Stimulated activated CD8-positive, alpha-beta memory T cell treated with anti-CD3 and anti-CD28 coated beads, Interleukin-4, amount 100 ng/mL, for 24 hours (primary cell): ENCODE measurements at regions not wholly inside any gene's neighbourhood (a gene's known extent, or its start where the extent isn't known, plus 50 kb on each side); places are given as distances from the start of the nearest gene placed in this dataset.

ENCODE experiments used
- DNase-seq: peaks from one replicate; pipeline ENCODE4 v3.0.0-alpha.2; 2020; ENCODE audit warnings: low read depth

DNA sequence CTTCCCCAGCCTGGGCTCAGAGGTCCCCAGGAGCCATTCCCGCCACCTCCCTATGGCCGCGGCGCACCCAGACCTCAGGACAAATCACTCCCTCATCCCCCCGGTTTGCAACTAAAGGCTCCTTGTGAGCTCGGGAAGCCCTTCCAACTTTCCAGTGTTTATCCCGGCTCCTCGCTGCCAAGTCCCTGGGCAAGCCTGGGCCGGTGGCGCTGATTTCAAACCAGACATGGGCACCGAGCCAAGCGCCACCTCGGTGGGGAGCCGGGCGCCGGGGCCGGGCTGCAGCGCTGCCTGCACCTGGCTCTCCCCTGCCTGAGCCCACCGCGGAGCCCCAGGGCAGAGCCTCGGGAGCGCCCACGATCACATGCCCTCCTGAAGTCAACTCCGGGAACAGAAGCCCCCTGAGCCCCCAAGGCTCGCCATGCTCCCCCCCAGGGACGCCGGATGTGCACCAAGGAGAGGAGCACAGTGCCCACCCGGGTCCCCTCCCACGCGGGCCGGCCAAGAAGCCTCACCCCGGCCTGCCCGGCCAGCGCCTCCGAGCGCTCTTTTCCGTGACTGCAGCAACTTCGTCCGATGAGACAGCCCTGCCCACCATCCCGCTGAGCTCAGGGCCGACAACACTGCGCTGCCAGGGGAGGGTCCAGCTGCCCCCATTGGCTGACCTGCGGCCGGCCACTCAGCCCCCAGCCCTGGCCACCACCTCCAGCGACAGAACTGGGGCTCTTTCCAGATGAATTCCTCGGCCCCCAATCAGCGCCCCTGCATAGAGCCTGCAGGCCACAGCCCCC lies 50.0 kb downstream of the NCOR2 start:
- DNase-seq = no peak

GRCh38 chr12:124516850-124517249 lies 50.6 kb downstream of the NCOR2 start:
- no peak for DNase-seq

DNA sequence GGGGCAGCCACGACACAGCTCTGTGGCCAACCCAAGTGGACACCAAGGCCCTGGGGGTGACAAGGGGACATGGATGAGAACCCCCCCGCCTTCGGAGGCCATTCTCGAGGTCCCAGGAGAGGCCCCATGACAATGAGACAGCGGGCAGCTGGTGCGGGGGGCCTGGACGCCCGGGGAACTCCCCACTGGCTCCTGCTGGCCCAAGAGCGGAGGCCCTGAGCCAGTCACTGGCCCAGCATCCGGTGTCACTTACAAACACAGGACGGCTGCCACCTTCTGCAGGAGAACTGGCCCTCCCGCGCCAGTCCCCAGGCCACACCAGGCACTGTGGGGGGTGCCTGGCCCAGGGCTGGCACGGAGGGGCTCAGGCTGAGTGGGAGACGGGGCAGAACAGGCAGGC lies 51.4 kb downstream of the NCOR2 start:
- no peak for DNase-seq

GRCh38 chr12:124514996-124515932 lies 52.1 kb downstream of the NCOR2 start:
- no peak for DNase-seq

DNA sequence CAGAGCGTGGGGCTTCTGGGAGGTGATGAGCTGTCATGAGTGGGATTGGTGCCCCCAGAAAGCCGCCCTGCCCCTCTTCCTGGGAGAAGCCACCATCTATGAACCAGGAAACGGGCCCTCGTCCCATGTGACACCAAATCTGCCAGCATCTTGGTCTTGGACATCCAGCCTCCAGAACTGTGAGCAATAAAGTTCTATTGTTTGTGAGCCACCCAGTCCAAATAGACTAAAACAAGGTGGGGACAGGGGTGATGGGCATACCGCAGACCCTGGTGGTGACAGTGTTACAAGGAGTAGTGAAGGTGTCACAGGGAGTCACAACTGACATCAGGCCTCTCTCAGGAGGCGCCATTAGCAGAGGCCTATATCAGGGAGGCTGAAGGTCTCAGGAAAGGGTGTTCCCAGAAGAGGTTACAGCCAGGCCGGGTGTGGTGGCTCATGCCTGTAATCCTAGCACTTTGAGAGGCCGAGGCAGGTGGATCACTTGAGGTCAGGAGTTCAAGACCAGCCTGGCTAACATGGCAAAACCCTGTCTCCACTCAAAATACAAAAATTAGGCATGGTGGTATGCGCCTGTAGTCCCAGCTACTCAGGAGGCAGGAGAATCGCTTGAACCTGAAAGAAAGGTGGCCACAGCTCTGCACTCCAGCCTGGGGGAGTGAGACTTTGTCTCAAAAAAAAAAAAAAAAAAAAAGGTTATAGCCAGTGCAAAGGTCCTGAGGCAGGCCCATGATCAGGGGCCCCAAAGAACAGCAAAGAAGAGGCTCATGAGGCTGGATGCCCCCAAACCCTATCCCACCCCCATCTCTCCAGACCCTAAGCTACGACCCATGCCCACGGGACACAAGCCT lies 53.0 kb downstream of the NCOR2 start:
- no peak for DNase-seq

DNA sequence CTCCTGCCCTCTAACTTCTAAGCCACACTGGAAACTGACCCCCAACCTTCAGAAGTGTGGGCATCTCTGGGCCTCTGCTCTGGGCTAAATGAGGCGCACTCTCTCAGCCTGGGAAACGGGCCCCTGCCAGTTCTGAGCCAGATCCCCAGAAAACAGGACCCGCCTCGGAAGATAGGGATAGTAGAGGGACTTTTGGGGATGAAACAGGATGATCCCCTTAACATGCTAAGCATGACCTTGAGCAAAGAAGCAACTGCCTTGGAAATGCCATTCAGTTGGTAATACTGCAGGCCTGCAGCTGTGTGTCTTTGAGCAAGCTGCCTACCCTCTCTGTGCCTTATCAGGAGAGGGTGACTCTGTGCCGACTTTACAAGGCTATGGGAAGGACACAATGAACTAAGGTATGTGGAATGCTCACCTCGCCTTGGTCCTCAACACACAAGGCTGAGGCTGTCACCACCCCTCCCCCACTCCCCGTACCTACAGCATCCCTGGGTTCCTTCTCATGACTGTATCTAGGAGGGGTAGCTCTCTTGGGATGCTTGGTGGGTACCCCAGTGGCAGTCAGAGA lies 54.0 kb downstream of the NCOR2 start:
- DNase-seq = no peak

DNA sequence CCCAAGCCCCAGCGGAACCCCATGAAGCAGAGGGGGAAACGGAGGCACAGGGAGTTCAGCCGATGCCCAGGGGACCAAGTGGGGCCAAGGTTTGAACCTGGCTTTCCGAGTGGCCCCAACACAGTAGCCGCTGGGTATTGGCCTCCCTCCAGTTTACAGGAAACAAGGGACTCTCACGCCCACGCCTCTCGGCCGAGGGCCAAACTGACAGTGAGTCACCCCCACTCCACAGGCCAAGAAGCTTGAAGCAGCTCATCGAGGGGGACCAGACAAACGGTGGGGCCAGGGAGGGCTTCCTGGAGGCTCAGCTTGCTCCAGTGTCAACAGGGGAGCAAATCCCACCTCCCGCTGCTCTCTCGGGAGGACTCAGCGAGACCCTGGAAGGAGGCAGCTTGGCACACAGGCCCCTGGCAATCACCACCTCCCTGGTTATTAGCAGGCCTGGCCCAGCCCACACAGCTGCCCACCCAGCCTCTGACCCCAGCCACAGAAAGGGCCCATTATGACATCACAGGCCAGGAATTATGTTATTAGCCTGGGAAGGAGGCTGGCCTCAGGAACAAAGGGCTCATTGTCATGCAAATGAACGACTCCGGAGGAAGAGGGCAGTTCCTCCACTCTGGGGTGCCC lies 54.6 kb downstream of the NCOR2 start:
- DNase-seq = no peak

- DNase-seq = no peak
Observed at GRCh38 chr12:124511259-124511985, 56.0 kb downstream of the NCOR2 start.

DNA sequence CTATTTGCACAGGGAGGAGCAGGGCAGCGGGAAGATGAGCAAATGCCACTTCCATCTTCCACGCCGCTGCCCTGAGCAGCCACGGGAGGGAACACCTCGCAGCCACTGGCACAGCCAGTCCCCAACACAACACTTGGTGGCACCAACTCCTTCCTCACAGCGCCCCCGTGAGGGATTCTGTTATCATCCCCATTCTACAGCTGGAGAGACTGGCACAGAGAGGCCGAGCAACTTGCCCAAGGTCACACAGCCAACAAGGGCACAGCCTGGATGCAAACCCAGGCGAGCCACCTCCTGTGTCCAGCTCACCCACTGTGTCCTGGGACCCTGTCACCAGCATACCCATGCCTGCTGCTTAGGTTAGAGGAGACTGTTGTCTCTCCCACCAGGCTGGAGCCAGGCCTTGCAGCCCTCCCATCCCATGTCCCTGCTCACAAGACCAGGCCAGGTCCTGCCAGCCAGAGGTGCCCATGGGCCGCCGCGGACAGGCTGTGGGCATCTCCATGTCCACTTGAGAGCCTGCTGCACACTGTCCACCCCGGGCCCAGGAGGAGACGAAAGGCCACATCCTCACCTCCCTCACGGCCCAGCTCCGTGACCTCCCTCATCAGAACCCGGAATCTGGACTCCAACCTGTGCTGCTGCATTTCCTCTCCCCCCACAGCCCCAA lies 57.0 kb downstream of the NCOR2 start:
- DNase-seq = no peak

DNA sequence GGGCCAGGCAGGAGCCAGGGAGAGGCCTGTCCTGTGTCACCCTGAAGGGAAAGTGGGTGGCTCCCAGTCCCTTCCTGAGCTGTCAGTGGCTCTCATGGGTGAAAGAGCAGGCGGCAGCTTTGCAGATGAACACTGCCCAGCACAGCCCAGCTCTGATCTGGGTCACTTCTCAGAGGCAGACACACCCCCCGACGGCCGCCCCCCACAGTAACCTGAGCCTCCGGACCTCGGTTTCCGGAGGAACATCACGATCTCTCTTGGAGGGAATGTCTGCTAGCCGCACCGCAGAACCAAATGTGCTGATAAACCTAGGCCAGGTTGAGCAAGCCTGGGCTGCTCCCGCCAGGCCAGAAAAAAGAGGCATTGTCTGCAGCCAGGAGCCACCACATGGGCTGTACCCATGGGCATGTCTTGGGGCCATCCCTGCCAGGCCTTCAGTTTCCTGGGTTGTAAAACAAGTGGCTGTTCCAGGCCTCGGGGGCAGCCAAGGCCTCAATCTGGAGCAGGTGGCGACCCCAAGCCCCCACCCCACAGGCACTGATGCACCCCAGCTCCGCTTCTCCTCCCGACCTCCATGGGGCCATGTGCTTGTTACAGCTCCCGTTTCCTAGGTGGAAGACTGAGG lies 57.6 kb downstream of the NCOR2 start:
- no peak for DNase-seq

DNA sequence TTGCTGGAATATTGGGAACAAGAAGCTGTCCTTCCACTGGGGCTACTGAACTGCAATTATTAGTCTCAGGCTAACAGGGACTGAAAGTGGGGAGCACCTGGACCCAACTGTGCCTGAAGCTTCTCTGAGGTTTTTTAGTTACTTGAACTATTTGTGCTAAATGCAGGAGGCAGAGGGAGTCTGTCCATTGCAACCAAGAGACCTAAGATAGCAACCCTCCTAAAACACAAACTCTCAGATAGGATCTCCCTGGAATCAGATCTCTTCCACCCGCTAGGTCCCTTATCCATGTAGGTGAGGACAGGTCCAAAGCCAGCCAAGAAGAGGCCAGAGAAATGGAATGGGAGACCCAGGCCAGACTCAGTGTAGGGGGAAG lies 58.1 kb downstream of the NCOR2 start:
- no peak for DNase-seq

- DNase-seq = no peak
Observed at GRCh38 chr12:124508381-124509079, 58.9 kb downstream of the NCOR2 start.

GRCh38 chr12:124507188-124508109 lies 60.0 kb downstream of the NCOR2 start:
- DNase-seq = no peak

DNA sequence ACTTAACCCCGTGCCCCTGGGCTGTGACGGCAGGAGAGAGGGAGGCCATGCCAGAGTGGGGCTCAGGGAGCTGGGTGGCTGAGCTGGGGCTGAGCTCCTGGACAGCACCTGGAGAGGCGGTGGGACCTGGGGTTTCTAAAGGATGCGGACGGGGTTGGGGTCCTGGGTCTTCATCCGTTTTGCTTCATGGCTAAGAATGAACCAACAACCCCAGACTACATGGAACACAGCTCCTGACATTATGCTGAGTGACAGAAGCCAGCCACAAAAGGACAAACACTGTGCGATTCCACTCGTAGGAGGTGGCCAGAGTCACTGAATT lies 60.6 kb downstream of the NCOR2 start:
- DNase-seq = no peak

DNA sequence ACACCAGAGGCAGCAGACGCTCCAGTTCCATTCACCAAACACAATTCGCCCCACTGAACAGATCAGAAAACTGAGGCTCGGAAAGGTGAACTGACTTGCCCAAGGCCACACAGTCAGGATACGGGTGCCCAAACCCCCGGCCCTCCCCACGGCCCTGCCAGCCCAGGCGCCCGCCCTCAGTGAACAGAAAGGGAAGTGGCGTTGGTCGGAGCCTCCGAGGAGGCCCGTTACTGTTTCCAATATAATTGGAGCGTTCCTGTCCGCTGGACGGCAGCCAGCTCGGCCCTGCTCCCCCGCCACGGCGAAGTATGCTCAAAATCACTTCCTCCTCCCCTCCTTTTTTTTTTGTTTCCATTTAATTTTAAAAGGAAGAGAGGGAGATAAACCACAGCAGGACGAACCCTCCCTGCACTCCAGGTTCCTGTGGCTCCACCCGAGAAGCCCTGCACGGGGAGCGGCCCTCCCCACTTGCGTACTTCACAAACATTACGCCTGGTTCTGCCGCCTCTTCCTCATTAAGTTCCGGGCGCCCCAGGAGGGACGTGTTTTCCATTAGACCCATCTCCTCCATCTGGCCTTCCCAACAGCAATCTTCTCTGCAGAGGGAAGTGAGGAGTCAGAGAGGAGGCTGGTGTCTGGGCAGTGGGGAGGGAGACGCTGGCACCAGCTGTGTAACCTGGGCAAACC lies 61.1 kb downstream of the NCOR2 start:
- DNase-seq = no peak

GRCh38 chr12:124505001-124505818 lies 62.2 kb downstream of the NCOR2 start:
- DNase-seq = no peak
